Hematopoietic multipotent progenitor cell (in vitro differentiated cells): ENCODE measurements at regions not wholly inside any gene's neighbourhood (a gene's known extent, or its start where the extent isn't known, plus 50 kb on each side); places are given as distances from the start of the nearest gene placed in this dataset. TPM values are rescaled to one million over a fixed set of nuclear protein-coding genes. Genes with fewer than 3 reads are reported as not detected.

Source experiments
- DNase-seq, 3 donors: peaks; one replicate each; pipeline ENCODE4 v3.0.0-alpha.2; 2011 to 2015; ENCODE audit warnings: low read depth in 2 of 3, low spot score in 2 of 3
- small RNA-seq: library from RNA; depleted of rRNA; stranded (forward); fragments of <200 nt; gene quantifications from one replicate; pipeline ENCODE3, GENCODE V24; 2012

GRCh38 chr11:104306862-104307474 lies 143.0 kb upstream of the PDGFD start:
- no peak for DNase-seq

- DNase-seq, result no peak
Measured at GRCh38 chr11:104301776-104302175, 137.8 kb upstream of the PDGFD start.

DNA sequence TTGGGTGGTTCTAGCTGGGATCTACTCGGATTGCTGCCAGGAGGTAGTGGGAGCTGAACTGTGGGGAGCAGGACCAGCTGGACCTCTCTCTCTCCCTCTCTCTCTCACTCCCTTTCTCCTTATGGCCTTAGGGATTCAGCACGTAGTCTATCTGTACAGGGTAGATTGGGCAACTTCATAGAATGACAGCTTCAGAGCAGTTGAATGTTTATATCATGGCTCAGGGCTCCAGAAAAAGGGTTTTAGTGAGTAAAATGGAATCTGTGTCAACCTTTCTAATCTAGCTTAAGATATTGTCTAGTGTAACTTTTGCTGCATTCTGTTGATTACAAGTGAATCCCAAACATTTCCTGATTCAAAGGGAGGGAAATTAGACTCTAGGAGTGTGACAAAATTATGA lies 127.7 kb upstream of the PDGFD start:
- no peak for DNase-seq

GRCh38 chr11:104286129-104286528 lies 122.2 kb upstream of the PDGFD start:
- DNase-seq, result no peak

- DNase-seq, result no peak
Measured at GRCh38 chr11:104279587-104279986, 115.6 kb upstream of the PDGFD start.

GRCh38 chr11:104275992-104276391 lies 112.0 kb upstream of the PDGFD start:
- DNase-seq, result no peak

GRCh38 chr11:104260456-104260855 lies 96.5 kb upstream of the PDGFD start:
- no peak for DNase-seq

DNA sequence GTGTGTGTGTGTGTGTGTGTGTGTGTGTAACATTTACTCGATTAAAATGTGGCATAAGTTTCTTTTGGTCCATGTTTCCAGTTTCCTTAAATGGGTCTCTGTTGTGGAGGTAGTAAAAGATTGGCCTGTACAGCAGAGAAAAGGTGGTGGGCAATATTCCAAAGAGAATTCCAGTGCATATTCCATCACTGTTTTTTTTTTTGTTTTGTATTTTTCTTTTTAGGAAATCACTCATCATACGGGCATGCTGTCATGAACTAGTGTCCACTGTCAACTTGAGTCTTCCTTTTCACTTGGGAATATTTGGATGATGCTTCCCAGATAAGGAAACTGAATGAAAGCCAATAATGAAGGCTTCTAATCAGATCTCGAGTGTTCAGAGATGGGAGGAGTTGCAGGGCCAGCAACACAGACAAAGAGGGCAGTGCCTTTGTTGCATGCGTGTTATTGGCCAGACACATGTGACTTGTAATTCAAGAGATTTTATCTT lies 95.2 kb upstream of the PDGFD start:
- DNase-seq, result no peak

DNA sequence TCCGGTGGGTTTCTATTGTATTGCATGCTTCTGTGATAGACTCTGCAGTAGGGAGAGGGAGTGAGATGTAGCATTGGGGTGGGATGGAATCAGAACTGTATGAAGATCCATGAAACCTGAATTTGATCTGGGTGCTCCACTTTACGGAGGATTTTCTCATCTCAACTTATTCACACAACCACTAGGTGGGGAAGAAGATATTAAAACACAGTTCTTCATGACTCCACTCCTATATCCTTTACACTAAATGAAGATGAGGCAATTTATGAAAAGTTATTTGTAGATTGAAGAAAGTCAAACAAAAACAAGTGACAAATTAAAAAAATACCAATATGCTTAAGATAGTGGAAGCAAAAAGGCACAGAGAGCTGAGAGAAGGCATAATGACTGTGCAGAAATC lies 92.6 kb upstream of the PDGFD start:
- no peak for DNase-seq

DNA sequence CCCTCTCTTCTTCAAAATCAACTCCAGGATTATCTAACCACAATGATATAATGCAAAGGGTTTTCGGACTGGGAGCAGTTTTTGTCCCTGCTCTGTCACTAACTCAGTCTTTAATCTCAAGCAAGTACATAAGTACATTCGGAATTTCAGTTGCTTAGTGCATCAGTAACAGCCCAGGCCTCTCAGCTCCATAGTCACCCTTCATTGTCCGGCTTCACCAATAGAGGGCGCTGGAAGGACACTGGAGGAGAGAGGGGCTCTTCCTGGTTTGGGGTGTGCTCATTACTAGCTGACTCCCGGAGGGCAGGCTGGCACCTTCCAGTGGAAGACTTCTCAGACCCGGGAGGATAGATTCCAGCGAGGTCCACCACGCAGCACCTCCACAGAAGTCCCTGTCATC lies 90.4 kb upstream of the PDGFD start:
- peak in 2 of 3 donors; percentile 16 to 56 for DNase-seq

GRCh38 chr11:104246590-104246989 lies 82.6 kb upstream of the PDGFD start:
- no peak for DNase-seq

GRCh38 chr11:104238916-104239315 lies 75.0 kb upstream of the PDGFD start:
- no peak for DNase-seq

- DNase-seq, result no peak
Measured at GRCh38 chr11:104225047-104225446, 61.1 kb upstream of the PDGFD start.

DNA sequence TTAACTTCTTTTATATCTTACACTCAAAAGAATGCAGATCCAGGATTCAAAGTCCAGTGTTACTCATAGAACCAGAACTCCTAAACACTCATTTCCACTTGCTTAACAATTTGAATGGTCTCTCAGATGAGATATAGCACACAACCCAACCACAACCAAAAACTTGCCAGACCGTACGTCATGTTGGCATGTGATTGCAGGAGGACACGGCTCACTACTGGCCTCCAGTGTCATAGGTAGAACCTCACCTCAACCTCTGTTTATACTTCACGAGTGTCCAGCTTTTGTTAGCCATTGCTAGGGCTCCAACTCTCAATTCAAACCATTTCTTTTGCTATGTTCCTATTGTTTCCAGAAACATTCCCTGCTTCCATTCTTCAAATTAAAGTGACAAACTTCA lies 58.5 kb upstream of the PDGFD start:
- no peak for DNase-seq

- no peak for DNase-seq
Measured at GRCh38 chr11:104221455-104221854, 57.5 kb upstream of the PDGFD start.

GRCh38 chr11:104219096-104219495 lies 55.1 kb upstream of the PDGFD start:
- DNase-seq, result no peak

DNA sequence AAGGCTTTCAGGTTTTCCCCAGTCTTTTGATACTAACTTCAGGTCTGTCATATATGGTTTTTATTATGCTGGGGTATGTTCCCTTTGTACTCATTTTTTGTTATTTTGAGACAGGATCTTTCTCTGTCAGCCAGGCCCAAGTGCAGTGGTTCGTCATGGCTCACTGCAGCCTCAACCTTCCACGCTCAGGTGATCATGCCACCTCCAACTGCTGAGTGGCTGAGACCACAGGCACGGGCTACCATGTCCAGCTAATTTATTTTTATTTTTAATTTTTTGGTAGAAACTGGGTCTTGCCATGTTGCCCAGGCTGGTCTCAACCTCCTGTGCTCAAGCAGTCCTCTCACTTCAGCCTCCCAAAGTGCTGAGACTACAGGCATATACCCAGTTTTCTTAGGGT lies 50.6 kb upstream of the PDGFD start:
- DNase-seq, result no peak

Small RNA genes lying in the stretch of these regions (small RNA-seq; reads per million reads assigned to genes)
- gene AP001485.1, result not detected
- not detected for gene MIR7641-1
